PFSK-1 (cell line): ENCODE measurements at regions not wholly inside any gene's neighbourhood (a gene's known extent, or its start where the extent isn't known, plus 50 kb on each side); places are given as distances from the start of the nearest gene placed in this dataset.

ENCODE experiments used
- POLR2AphosphoS5 ChIP-seq: IDR thresholded peaks from 2 replicates; pipeline ENCODE4 v1.6.1; 2012; ENCODE audit warnings: low read depth, mild to moderate bottlenecking, control low read depth, low read length, moderate library complexity
- SIN3A ChIP-seq: IDR thresholded peaks from 2 replicates; pipeline ENCODE4 v1.6.1; 2012; ENCODE audit warnings: mild to moderate bottlenecking, low read length, moderate library complexity, borderline replicate concordance; ENCODE audit not compliant: insufficient read depth
- TF ChIP-seq, protein P1 (sequence below), 2 experiments: IDR thresholded peaks; 2 replicates each; pipeline versions ENCODE4 v1.6.1 to v1.8.0; 2011 to 2012; ENCODE audit warnings: low read depth in 2 of 2, low read length in 2 of 2, control low read depth in 1 of 2, inconsistent platforms in 1 of 2, mild to moderate bottlenecking in 1 of 2, moderate library complexity in 1 of 2; ENCODE audit not compliant: insufficient read depth in 1 of 2

DNA sequence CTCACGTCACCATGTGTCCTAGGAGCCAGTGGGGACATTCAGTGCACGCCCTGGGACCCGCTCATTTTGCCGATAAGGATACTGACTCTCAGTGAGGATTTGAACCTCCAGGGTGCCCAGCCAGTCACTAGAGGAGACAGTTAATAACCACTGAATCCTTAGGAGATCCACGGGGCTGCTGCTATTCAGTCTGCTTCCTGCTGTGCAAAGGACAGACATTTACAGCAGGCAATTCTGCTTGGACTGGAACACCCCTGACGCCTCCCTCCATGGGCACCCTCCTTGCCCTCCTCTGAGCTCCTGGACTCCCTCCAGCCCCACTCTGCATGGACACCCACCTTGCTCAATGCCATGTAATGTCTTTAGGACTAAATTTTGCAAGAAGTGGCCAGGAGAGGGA is 265.5 kb downstream of the EIPR1 start:
- TF ChIP-seq, protein P1, sequence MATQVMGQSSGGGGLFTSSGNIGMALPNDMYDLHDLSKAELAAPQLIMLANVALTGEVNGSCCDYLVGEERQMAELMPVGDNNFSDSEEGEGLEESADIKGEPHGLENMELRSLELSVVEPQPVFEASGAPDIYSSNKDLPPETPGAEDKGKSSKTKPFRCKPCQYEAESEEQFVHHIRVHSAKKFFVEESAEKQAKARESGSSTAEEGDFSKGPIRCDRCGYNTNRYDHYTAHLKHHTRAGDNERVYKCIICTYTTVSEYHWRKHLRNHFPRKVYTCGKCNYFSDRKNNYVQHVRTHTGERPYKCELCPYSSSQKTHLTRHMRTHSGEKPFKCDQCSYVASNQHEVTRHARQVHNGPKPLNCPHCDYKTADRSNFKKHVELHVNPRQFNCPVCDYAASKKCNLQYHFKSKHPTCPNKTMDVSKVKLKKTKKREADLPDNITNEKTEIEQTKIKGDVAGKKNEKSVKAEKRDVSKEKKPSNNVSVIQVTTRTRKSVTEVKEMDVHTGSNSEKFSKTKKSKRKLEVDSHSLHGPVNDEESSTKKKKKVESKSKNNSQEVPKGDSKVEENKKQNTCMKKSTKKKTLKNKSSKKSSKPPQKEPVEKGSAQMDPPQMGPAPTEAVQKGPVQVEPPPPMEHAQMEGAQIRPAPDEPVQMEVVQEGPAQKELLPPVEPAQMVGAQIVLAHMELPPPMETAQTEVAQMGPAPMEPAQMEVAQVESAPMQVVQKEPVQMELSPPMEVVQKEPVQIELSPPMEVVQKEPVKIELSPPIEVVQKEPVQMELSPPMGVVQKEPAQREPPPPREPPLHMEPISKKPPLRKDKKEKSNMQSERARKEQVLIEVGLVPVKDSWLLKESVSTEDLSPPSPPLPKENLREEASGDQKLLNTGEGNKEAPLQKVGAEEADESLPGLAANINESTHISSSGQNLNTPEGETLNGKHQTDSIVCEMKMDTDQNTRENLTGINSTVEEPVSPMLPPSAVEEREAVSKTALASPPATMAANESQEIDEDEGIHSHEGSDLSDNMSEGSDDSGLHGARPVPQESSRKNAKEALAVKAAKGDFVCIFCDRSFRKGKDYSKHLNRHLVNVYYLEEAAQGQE (IDR thresholded peaks at IDR 0.05; ENCODE audit: insufficient read depth in 1 of 2, low read depth in 2 of 2, low read length in 2 of 2) = no peak
- TF ChIP-seq POLR2AphosphoS5 (no peak), SIN3A (no peak)
